C4-2B (cell line): ENCODE measurements at regions not wholly inside any gene's neighbourhood (a gene's known extent, or its start where the extent isn't known, plus 50 kb on each side); places are given as distances from the start of the nearest gene placed in this dataset.
"Not testable (repeated sequence)": the region's sequence is repeated elsewhere in the genome, so short reads cannot be mapped to it uniquely, and the experiment has no call there.

Source experiments
- CTCF ChIP-seq: fragments of 450-650 bp; conservative IDR thresholded peaks from 2 replicates; pipeline ENCODE4 v1.5.1; 2017; ENCODE audit warnings: mild to moderate bottlenecking
- ZFX ChIP-seq: fragments of 450-650 bp; IDR thresholded peaks from 2 replicates; pipeline ENCODE4 v1.6.1; 2017

- not testable (repeated sequence) for TF ChIP-seq CTCF, ZFX
Measured at GRCh38 chrX:109790511-109790910, 57.5 kb upstream of the ACSL4 start.
